ENCODE measurements at regions not wholly inside any gene's neighbourhood (a gene's known extent, or its start where the extent isn't known, plus 50 kb on each side); places are given as distances from the start of the nearest gene placed in this dataset.
"Not testable (repeated sequence)": the region's sequence is repeated elsewhere in the genome, so short reads cannot be mapped to it uniquely, and the experiment has no call there.

DNA sequence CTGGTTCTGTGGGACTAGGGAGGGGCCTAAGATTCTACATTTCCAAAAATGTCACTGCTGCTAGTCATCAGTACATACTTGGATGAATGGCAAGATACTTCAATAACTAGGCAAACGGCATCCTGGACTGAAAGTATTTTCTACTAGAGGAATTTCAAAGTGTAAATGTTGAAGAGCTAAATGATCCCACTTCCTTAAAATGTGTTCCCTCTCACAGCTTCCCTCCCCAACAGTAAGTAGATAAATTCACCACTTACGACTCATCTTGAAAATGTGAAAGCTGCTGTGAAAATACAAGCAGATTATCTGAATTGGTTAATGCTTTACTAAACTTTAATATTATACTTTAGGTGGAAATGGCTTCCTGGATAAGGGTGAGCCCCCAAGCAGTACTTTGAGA lies 1571.5 kb upstream of the WWC1 start:
- DNase-seq (ENCODE audit: low spot score in 2 of 2) (no peak), FAIRE-seq (no peak)

DNA sequence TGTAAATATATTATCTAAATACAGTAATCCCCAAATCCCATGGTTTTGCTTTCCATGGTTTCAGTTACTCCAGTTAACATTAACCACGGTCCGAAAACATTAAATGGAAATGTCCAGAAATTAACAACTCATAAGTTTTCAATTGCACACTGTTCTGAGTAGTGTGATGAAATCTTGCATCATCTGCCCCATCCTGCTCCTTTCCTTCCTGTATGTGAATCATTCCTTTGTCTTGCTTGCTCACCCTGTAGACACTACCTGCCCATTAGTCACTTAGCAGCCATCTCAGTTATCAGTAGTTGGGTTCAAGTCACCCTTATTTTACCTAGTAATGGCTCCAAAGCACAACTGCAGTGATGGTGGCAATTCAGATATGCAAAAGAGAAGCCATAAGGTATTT lies 1568.5 kb upstream of the WWC1 start:
- no peak for DNase-seq (ENCODE audit: low spot score in 2 of 2)

DNA sequence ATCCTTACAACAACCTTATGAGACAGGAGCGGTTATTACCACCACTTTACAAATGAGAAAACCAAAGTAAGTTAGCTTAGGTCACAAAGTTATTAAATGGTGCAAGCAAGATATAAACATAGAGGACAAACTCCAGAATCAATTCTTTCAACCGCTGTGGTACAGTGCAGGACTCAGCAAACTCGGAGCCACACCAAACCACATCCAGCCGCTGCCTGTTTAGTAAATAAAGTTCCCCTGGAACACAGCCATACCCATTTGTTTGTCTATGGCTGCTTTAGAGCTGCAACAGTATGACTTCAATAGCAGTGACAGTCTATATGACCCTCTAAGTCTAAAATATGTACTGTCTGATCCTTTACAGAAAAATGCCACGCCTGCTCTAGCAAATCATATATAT lies 1567.2 kb upstream of the WWC1 start:
- DNase-seq (ENCODE audit: low spot score in 2 of 2) = no peak
- FAIRE-seq = no peak

More for the DNA sequence above, 1568.5 kb upstream of the WWC1 start:
- FAIRE-seq = no peak

DNA sequence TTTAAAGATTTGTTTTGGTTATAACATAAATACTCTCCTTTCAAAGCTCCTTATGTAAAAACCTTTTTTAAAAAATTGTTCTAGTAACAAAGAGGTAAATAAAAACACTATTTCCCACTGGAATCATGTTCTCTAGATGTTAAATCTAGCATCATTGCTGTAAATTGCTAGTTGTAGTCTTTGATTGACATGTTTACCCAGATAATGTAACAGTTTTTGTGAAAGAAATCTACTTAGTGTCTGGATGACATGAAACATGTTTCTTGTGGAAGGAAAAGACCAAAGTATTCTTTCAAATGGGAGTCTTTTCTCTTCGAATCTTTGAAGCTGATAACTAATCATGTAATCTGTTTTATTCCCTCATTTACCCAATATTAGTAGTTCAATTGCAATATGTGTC lies 1565.9 kb upstream of the WWC1 start:
- DNase-seq (ENCODE audit: low spot score in 2 of 2) = no peak
- FAIRE-seq = no peak

DNA sequence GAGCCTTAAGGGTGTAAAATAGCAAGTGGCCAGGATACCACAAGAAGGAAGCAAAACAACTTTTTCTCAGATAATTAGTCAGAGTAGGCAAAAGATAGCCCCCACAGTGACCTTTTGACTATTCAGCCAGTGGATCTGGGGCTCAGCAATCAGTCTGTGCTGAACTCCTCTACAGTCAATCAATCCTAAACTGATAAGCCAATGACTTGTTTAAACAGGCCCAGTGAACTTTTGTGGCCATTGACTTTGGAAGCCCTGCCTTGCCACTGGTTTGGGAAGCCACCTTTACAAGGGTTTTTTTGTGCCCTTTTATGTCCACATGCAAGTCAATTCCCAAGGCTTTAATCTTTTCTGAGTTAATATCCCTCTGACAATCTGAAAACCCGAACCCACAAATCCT lies 1565.0 kb upstream of the WWC1 start:
- DNase-seq (ENCODE audit: low spot score in 2 of 2) (no peak), FAIRE-seq (no peak)

DNA sequence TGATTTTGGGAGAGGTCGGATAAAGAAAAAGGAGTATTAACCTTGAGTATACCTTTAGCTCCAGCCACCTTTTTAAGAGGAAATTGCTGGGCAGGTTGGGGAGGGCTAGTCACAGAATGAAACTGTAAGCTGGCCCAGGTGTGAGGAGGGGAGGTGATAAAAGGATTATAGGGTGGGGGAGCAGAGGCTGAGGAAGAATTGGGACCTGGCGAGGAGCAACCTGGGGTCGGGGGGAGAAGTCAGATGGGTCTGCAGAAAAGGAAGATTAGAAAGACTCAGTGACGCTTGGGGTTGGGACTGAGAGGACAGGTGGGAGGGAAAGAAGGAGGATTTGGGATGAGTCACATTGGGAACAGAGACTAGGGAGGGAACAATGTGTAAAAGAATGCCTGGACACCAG lies 1548.5 kb upstream of the WWC1 start:
- not testable (repeated sequence) for DNase-seq (ENCODE audit: low spot score in 2 of 2); FAIRE-seq

DNA sequence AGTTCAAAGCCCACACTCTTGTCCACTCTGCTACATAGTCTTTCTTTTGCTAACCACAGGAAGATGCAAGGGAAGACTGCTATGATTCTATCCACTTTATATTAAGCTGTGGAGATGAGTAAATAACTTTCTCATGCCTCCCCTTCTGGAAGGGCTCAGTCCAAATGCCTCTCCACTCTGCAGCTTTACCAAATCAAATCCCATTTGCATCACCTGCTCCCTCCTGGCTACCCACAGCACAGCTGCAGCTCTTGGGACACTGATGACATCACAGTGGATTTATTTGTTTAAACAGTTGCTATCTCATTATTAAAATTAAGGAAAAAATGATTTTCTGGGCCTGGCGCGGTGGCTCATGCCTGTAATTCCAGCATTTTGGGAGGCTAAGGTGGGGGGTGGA lies 1544.9 kb upstream of the WWC1 start:
- FAIRE-seq (no peak), DNase-seq (ENCODE audit: low spot score in 2 of 2) (no peak)

DNA sequence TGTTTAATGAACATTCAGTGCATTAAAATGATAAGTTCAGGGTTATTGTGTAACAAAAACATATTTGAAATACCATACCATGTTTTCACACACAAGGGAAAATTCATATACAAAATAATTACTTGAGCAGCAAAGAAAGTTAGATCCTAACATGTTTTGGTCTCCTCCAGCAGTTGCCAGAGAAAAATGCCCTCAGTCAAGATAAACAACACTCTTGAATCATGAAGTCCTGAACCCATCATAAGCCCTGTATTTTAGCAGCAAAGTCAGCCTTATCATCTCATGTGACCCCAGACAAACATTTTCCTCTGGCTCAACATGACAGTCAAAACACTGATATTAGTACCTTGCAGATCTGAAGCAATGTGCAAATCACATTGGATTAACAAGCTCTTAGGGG lies 1541.1 kb upstream of the WWC1 start:
- FAIRE-seq = no peak

DNA sequence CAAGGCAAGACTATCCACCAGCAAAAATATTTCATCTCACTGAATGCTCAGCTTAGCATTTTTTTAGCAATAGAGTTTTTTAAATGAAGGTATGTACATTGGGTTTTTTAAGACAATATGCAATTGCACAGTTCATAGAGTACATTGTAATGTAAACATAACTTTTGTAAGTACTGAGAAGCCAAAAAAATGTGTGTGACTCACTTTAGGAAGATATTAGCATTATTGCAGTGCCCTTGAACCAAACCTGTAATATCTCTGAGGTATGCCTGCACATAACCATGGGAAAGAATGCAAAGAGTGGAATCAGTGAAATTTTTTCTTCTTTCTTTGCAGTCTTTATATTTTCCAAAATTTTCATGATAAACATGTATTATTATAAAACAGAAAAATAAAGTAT lies 1533.3 kb upstream of the WWC1 start:
- FAIRE-seq = no peak
- no peak for DNase-seq (ENCODE audit: low spot score in 2 of 2)

More for the DNA sequence above, 1541.1 kb upstream of the WWC1 start:
- DNase-seq (ENCODE audit: low spot score in 2 of 2) = no peak

DNA sequence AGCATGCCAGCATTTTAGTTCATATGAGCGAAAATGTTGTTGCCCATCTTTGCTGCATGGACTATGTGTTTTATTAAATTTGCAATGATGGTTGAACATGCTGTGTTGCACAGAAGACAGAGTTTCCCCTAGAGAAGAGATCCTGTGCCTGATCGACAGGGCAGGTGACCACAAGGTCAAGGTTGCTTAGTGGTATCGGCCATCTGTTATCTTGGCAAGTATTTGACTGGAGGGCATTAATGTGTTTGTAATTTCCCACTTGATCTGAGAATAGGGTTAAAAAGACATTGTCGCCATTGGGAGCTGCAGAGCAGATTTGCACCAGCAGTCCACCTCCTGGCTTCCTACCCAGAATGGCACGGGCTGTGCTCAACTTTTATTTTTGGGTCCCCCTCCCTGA lies 1523.6 kb upstream of the WWC1 start:
- no peak for FAIRE-seq
- DNase-seq (ENCODE audit: low spot score in 2 of 2) = no peak

DNA sequence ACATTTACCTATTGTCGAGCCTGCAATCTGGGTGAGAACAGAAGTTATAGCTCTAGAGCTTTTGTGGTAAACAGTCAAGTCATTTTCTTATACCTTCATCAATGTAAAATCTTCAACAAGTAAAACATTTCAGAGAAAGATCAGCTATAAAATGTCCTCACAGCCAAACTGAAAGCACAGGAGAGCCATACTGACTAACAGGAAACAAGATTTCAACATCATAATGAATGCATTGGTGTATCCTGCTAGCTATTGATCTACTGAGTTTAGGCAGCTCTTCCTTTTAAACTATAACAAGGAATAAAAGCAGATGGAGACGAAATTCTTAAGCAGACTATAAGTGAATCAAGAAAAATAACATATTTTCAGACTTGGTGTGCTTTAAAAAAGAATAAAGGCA lies 1522.9 kb upstream of the WWC1 start:
- FAIRE-seq (no peak), DNase-seq (ENCODE audit: low spot score in 2 of 2) (no peak)

DNA sequence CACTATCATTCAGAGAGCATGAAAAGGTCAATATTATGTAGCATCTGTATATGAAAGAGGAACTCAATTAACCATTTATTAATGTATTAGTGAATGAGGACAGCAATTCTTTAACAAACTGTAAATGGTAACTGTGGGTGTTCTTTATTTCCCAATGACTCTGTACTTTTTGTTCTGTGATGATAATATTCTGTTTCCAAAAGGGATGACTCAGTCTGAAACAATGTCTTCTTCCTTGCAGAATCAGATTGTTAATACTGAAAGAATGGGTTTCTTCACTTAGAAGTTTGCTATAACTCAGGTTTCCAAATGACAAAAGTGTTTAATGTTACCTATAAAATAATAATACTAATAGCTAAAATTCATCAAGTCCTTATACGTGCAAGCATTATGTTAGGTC lies 1518.7 kb upstream of the WWC1 start:
- FAIRE-seq = no peak
- no peak for DNase-seq (ENCODE audit: low spot score in 2 of 2)

DNA sequence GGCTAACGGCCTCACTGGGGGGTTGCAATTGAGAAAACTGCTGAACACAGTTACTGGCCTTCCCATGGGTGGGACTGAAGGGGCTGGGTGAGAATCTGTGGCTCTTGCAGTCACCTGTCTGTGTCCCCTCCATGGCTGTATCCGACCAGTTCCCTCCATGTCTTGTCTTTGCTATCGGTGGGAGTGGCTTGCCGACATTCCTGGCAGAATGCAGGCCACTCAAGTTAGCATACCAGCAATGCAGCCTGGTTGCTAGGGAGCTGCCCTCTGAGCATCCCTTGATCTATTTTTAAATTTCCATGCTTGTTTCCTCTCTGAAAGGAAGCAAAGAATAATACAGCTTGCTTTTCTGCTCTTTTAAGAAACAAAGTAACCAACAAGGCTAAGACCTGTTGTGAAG lies 1509.7 kb upstream of the WWC1 start:
- FAIRE-seq = no peak
- no peak for DNase-seq (ENCODE audit: low spot score in 2 of 2)

DNA sequence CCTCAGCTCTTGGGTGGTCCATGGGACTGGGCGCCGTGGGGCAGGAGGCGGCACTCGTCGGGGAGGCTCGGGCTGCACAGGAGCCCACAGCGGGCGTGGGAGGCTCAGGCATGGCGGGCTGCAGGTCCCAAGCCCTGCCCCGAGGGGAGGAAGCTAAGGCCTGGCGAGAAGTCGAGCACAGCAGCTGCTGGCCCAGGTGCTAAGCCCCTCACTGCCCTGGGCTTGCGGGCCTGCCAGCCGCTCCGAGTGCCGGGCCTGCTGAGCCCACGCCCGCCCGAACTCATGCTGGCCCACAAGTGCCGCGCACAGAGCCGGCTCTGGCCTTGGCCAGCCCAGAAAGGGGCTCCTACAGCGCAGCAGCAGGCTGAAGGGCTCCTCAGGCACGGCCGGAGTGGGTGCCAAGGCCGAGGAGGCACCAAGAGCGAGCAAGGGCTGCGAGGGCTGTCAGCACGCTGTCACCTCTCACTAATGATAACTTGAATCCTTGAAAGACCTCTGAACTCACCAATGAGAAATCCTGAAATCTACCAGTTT lies 1506.8 kb upstream of the WWC1 start:
- FAIRE-seq (no peak), DNase-seq (ENCODE audit: low spot score in 2 of 2) (no peak)

DNA sequence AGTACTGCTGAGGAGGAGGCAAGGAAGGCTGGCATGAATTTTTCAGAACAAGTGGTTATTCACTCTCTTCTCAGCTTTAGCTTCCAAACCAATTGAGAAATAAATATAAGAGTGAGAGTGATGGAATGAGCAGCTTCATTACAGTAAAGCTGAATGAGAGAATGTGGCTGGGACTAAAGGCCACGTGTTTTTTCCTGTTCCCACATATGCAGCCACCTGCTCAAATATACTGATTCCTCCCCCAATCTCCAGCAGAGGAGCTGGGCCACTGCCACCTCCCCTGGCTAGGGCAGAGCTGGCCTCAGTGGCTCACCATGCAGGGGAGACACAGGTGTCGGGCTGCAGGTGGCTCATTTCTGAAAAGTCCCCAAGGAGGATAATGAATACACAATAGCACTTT lies 1505.3 kb upstream of the WWC1 start:
- FAIRE-seq (no peak), DNase-seq (ENCODE audit: low spot score in 2 of 2) (no peak)

DNA sequence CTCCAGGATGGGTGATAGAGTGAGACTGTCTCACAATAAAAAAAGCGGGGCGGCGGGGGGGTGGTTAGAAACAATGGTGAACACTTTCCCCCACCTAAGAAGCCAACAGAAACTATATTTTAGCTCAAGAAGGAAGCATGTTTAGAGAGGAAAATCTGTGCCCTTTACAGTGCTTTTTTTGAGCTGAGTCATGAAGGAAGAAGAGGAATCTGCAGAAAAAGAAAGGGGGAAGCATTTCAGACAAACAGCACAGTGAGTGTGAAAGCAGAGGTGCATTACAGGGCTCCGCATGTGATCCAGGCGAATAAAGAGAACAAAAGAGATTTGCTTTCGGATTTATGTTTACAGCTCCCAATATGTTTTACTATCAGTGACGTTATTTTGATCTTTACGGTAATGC lies 1504.6 kb upstream of the WWC1 start:
- DNase-seq (ENCODE audit: low spot score in 2 of 2) (no peak), FAIRE-seq (no peak)

DNA sequence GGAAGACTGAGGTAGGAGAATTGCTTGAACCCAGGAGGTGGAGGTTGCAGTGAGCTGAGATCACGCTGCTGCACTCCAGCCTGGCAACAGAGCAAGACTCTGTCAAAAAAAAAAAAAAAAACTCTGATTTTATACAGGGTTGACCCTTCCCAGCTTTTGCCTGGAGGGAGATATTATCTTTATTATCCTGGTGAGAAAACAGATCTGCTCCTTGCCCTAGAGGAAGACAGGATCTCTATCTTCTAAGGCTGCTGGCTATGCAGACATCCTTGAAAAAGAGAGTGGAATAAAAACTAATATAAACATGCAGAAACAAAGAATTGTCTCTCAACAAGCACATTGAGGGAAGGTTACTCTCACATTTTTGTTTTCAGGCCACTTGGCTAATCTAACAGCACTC lies 1503.4 kb upstream of the WWC1 start:
- DNase-seq (ENCODE audit: low spot score in 2 of 2) = no peak
- FAIRE-seq = no peak

DNA sequence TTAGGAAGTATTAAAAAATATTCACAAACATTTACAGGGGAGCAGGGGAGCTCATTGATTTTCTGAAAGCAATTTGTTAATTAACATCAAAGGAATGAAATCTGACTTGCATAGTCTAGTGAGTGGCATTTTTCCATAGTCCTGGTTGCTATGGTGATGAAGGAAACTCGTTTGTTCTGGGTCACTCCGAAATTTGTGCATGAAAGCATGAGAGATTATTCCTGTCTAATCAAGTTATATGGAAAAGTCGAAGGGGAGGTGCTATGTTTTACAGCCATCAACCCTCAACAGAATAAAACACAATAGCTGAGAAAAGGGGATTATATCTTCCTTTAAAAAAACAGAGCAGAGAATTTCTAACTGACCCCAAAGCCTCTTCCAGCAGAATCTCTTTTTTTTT lies 1495.7 kb upstream of the WWC1 start:
- no peak for FAIRE-seq
- no peak for DNase-seq (ENCODE audit: low spot score in 2 of 2)

DNA sequence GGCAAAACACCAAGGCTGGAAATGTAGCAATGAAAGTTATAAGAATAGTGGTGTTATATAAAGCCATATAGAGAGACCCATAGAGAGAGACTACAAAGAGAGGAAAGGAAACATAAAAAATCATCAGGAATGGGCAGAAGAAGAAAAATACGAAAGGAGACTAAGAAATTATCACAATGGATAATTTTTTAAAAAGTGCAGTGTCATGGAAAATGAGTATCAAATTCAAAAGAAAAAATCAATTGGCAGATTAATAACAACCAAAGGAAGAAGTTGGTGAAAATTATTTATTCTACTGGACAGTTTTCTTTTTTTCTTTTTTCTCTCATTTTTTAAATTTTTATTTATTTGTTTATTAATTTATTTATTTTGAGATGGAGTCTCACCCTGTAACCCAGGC lies 1488.4 kb upstream of the WWC1 start:
- DNase-seq (ENCODE audit: low spot score in 2 of 2) = no peak
- FAIRE-seq = no peak

DNA sequence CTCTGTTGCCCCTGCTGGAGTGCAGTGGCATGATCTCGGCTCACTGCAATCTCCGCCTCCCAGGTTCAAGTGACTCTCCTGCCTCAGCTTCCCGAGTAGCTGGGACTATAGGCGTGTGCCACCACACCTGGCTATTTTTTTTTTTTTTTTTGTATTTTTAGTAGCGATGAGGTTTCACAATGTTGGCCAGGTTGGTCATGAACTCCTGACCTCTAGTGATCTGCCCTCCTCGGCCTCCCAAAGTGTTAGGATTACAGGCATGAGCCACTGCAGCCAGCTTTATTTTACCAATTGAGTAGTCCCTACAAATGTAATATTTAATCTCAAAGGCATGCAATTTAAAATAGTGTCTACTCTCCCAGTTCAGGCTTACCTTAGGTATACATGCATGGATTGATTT lies 1487.2 kb upstream of the WWC1 start:
- not testable (repeated sequence) for FAIRE-seq; DNase-seq (ENCODE audit: low spot score in 2 of 2)

DNA sequence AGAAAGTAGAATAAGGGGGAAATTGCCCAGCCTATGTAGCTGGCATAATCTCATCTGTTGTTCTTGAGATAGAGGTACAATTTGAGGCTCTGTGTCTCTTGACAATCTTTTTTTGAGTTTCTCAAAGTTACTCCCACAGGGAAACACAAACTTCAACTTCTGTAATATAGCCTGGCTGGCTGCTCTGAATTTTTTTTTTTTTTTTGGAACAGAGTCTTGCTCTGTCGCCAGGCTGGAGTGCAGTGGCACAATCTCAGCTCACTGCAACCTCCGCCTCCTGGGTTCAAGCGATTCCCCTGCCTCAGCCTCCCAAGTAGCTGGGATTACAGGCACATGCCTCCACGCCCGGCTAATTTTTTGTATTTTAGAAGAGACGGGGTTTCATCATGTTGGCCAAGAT lies 1486.8 kb upstream of the WWC1 start:
- not testable (repeated sequence) for DNase-seq (ENCODE audit: low spot score in 2 of 2); FAIRE-seq

DNA sequence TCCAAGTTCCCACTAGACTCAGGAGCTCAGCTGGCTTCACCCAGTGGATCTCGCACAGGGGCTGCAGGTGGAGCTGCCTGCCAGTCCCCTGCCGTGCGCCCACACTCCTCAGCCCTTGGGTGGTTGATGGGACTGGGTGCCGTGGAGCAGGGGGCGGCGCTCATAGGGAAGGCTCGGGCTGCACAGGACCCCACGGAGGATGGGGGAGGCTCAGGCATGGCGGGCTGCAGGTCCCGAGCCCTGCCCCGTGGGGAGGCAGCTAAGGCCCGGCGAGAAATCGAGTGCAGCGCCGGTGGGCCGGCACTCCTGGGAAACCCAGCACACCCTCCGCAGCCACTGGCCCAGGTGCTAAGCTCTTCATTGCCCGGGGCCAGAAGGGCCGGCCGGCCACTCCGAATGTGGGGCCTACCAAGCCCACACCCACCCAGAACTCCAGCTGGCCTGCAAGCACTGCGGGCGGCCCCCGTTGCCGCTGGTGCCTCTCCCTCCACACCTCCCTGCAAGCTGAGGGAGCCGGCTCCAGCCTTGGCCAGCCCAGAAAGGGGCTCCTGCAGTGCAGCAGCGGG lies 1481.3 kb upstream of the WWC1 start:
- FAIRE-seq = not testable (repeated sequence)

DNA sequence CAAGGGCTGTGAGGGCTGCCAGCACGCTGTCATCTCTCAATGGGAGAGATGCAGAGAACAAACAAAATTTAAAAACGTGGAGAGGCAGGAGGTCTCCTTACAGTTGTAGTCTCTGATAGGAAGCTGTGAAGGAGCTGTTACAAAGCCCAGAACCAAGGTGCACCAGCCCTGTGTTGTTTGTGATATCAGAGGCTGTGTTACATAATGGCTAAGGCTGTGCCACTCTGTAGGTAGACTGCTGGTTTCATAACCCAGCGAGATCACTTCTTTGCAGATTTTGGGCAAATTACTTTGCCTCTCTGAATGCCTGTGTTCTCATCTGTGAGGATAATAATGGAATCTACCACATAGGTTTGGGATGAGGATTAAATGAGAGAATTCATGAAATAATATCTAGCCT lies 1480.7 kb upstream of the WWC1 start:
- FAIRE-seq = no peak
- no peak for DNase-seq (ENCODE audit: low spot score in 2 of 2)

More for the DNA sequence above, 1481.3 kb upstream of the WWC1 start:
- not testable (repeated sequence) for DNase-seq (ENCODE audit: low spot score in 2 of 2)

Data from frontal cortex (tissue), 3 donors.